AG08395 (cell line): ENCODE measurements at regions not wholly inside any gene's neighbourhood (a gene's known extent, or its start where the extent isn't known, plus 50 kb on each side); places are given as distances from the start of the nearest gene placed in this dataset.
A peak's percentile ranks its signal among the peaks of the same experiment; 100 is the strongest.

Experiments used
- DNase-seq: peaks from one replicate; pipeline ENCODE4 v3.0.0; 2012; ENCODE audit warnings: mixed read lengths, low spot score

DNA sequence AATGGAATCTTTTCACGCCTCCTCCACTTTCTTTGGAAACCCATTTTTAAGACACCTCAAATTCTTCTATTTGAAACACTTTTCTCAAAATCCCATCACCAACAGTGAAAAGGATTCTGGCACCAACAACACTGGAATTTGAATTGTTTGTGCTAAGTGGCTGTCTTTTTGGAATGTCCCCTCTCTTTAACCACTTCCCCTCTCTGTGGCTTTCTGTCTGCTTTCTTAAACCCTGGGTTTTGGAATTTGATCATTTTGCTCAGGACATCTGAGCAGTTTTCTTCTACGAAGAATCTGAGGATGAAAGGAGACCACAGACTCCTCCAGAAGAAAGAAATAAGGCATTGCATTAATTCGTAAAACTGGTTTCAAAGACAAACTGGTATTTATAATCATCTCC is 89.0 kb downstream of the MXRA5 start:
- no peak for DNase-seq

DNA sequence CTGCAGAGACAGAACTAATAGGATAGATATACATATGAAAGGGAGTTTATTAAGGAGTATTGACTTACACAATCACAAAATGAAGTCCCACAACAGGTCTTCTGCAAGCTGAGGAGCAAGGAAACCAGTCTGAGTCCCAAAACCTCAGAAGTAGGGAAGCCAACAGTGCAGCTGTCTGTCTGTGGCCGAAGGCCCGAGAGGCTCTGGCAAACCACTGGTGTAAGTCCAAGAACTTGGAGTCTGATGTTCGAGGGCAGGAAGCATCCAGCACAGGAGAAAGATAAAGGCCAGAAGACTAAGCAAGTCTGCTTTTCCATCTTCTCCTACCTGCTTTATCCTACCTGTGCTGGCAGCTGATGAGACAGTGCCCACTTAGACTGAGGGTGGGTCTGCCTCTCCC is 89.6 kb downstream of the MXRA5 start:
- no peak for DNase-seq

- DNase-seq = peak; percentile 22
These were observed 93.7 kb downstream of the MXRA5 start for GRCh38 chrX:3252744-3253143.

DNA sequence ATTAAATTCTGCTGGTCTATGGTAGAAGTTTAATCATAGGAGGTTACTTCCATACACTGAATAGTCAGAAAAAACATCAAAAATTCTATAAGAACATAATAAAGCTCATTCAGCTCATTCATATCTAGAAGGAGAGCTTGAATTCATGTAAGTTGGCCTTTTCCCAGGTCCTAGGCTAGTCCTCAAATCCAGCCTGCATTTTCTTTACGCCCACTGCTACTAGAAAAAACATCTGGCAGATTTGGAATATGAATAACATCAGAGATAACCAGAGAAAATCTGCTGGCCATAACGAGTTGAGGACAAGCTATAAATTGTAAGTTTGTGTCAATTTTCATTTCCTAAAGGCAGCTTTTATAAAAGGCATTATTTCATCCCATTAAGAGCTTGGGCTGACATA is 95.5 kb downstream of the MXRA5 start:
- no peak for DNase-seq

GRCh38 chrX:3244955-3245354 is 101.5 kb downstream of the MXRA5 start:
- peak; percentile 6 for DNase-seq

DNA sequence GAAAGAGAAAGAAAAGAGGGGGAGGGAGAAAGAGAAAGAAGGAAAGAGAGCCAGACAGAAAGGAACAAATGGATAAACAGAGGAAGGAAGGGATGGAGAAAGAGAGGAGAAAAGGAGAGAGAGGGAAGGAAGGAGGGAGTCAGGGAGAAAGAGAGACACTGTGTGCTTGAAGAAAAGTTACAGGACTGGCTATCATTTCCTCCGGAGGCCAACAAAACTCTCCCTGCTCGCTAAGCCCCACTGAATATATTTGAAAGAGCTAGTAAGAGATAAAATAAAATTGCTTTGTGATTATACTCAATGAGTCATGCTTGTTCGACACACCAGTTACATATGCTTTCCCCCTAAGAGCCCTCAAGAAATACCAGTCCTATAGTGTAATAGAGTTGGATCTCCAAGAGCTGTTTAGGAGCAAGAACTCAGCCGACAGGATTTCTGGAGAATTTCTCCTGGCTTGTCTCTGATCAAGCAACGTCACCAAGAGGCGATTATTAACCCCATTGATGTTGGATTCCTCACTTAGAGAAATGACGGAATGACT is 102.2 kb downstream of the MXRA5 start:
- DNase-seq = peak; percentile 76

DNA sequence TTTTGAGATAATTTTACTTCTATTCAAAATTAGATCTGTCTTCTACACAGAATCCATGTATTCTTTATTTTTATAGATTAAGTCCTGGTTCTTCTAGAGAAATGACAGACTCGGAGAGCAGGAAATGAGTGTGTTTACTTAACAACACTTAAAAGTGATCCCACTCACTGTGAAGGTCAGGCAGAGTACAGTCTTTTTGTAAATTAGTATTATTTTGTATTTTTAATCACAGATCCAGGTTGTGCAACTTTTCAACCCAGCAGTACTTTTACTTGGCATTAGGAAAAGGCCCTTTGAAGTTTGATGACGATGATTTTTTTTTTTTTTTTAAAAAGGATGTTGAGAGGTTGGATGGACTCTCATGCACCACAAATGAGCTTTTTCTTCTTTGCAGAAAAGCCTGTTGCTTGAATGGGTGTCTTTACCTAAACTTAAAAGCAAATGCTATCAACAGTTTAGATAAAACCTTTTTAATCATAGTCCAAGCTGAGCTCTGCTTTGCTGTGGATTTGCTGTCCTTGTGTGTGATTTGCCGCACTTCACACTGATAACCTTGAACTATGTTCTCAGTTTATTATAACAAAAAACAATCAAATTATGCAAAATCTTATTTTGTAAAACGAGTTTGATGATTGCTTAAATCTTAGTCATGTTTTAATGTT is 114.1 kb downstream of the MXRA5 start:
- no peak for DNase-seq

DNA sequence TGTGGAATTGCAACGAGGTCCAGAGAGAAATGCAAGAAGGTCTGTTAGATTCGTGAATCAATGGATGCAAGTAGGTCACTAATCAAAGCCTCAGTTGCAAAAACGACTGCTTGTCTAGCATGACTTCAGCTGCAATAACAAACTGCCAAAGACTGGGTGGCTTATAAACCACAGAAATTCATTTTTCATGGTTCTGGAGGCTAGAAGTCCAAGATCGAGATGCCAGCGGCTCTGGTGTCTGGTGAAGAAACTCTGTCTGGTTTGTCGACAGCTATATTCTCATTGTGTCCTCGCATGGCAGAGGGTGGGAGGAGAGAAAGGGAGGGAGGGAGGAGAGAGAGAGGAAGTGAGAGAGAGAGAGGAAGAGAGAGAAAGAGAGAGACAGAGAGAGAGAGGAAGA is 114.7 kb downstream of the MXRA5 start:
- DNase-seq = no peak

DNA sequence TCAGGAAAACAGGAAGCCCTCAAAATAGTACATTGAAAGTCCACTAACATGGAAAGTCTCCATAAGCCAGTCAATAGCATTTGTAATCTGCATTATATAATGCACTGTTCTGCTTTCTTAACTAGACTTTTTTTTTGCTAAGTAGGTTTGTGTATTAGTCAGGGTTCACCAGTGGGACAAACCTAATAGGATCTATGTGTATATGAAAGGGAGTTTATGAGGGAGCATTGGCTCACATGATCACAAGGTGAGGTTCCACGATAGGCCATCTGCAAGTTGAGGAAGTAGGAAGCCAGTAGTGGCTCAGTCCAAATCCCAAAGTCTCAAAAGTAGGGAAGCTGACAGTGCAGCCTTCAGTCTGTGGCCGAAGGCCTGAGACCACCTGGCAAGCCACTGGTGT is 116.0 kb downstream of the MXRA5 start:
- DNase-seq = no peak

DNA sequence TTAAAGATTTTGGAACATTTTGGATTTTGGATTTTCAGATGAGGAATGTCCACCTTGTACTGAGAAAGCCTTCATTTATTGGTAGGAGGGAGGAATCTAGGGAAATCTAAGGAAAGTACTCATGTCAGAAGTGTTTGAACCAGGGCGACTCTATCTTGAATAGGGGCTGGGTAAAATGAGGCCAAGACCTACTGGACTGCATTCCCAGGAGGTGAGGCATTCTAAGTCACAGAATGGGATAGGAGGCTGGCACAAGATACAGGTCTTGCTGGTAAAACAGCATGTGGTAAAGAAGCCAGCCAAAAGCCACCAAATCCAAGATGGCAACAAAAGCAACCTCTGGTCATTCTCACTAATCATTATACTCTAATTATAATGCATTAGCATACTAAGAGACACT is 118.9 kb downstream of the MXRA5 start:
- DNase-seq = no peak

DNA sequence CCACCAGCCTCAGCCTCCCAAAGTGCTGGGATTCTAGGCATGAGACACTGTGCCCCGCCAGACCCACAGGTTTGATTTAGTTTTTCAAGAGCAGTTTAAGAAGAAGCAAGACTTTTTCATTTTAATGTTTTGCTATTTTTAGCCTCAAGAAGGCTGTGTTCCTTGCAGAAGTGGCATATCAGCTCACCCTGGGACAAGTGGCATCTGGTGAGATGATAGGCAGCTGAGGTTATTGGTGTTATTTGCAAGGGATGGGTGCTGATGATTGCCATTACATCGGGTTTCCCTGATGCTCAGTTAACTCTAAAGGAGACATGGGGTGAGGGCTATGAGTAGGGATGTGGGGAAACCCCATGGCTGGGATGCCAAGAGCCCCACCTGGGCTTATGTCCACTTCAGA is 120.4 kb downstream of the MXRA5 start:
- no peak for DNase-seq

- DNase-seq = no peak
These were observed 124.8 kb downstream of the MXRA5 start for GRCh38 chrX:3221643-3222042.

GRCh38 chrX:3219667-3220066 is 126.8 kb downstream of the MXRA5 start:
- no peak for DNase-seq

- no peak for DNase-seq
These were observed 127.2 kb downstream of the MXRA5 start for GRCh38 chrX:3219231-3219630.

- no peak for DNase-seq
These were observed 128.0 kb downstream of the MXRA5 start for GRCh38 chrX:3218442-3218841.

DNA sequence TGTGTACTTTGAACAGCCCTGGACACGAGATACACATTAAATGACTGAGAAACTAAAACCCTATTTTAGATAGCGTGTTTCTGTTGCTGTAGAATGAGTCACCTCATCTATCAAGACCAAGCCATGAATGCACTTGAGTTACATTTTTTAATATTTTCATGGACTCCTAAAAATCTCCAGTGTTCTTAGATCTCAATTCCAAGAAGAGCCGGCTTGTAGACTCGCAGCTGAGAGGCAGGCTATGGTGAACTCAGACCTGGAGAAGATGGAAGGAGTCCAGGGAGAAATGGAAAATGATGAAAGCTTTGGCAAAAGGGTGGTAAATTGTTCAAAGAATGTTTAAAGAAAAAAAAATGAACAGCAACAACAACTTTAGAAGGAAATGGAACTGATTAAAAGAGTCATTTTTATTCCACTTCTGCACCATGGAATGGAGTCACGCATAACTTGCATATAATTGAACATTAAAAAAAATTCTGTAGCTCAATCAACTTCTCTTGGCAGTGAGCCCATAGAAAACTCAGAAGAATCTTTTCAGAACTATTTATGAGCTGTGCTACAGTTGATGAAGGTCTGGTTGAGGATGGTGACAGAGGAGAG is 129.8 kb downstream of the MXRA5 start:
- peak; percentile 52 for DNase-seq

- no peak for DNase-seq
These were observed 131.2 kb downstream of the MXRA5 start for GRCh38 chrX:3215249-3215648.

- DNase-seq = no peak
These were observed 140.1 kb downstream of the MXRA5 start for GRCh38 chrX:3206314-3206713.

- DNase-seq = no peak
These were observed 141.8 kb downstream of the MXRA5 start for GRCh38 chrX:3204606-3205005.

GRCh38 chrX:3195845-3196244 is 150.6 kb downstream of the MXRA5 start:
- DNase-seq = no peak

DNA sequence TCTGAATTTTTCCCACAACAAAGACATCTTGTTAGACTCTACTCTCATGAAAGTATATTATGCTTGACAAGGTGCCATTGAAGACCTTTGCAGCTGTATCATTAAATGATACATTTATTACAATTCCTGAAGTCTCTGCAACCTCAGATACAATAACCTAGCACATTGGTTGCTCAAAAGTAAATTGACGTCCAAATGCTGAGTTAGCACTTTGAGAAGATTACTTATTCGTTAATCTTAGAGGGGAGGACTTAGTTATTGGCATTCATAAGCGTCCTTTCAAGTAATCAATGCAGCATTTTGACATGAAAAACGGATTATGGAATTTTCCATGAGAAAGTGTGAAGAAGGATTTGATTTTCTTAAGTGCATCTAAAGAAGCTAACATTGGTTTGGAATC is 151.6 kb downstream of the ARSF start:
- DNase-seq = no peak

DNA sequence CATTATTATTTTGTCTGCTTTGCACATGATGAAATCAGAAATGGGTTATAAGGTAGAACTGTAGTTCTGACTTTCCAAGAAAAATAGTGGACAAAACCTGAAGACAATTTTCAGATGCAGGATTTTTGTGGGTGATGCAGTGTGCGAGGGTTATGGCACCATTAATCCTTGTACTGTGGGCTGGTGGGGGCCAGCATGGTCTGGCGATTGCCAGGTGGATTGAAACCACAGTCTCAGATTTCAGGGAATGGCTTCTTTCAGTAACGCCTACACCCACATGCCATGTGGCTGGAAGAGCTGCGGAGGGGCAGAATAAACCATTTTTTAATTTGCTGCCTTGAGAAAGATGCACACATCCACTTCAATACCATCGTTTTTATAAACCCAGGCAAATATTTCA is 150.5 kb downstream of the ARSF start:
- DNase-seq = peak; percentile 40

DNA sequence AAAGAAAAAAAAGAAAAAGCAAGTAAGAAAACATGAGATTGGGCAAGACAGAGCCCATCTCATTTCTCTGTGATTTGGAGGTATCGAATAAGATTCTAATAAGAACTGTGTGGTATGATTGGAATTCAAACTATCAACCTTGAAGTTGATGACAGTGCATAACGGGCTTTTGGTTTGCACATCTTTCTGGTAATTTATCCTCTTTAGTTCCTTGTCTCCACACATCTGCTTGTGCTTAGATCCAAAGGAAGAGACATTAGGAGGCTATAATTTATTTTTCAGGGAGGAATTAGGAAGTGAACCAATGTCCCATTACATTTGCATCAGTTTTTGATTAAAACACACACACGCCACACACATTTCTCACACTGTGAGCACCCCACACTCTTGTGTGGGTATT is 149.9 kb downstream of the ARSF start:
- DNase-seq = peak; percentile 61
